H1 (cell line): ENCODE measurements at regions not wholly inside any gene's neighbourhood (a gene's known extent, or its start where the extent isn't known, plus 50 kb on each side); places are given as distances from the start of the nearest gene placed in this dataset.

Experiments used
- NRF1 ChIP-seq: IDR thresholded peaks from 2 replicates; pipeline ENCODE4 v1.6.1; 2011; ENCODE audit warnings: mild to moderate bottlenecking, low read depth, low read length, improper control_type of control experiment
- POLR2AphosphoS5 ChIP-seq: IDR thresholded peaks from 2 replicates; pipeline ENCODE4 v1.6.1; 2011; ENCODE audit warnings: low read depth, low read length
- USF2 ChIP-seq: IDR thresholded peaks from 2 replicates; pipeline ENCODE4 v1.6.1; 2011; ENCODE audit warnings: low read length, improper control_type of control experiment
- ZNF274 ChIP-seq: IDR thresholded peaks from 2 replicates; pipeline ENCODE4 v1.7.0; 2012; ENCODE audit warnings: low read length, borderline replicate concordance; ENCODE audit errors: extremely low read depth
- TF ChIP-seq, protein P1 (sequence below), 3 experiments: IDR thresholded peaks; 1 replicate in 2 of 3; 2 replicates in 1 of 3; pipeline versions ENCODE4 v1.5.1 to v1.6.1; 2011; ENCODE audit warnings: low read length in 3 of 3, mild to moderate bottlenecking in 3 of 3, inconsistent platforms in 2 of 3, low read depth in 1 of 3, moderate library complexity in 1 of 3; ENCODE audit not compliant: insufficient read depth in 1 of 3; ENCODE audit errors: control extremely low read depth in 1 of 3

DNA sequence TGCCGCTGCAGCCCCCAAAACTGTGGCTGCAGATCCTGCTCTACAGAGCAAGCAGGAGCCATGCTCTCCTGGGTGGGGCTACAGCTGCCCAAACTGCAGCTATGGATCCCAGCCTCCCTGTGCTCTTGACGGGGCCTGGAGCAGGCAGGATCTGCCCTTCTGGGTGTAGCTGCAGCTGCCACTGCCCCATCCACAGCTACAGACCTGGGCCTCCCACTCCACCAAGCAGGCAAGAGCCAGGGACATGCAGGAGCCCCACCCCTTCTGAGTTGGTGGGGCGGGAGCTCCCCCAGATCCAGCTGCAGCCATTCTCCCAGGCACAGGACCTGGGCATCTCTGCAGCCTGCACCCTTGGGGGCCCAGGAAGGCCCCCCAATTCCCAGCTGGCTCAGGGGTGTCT is 551.2 kb upstream of the CA10 start:
- TF ChIP-seq ZNF274, result no peak
- TF ChIP-seq, protein P1, sequence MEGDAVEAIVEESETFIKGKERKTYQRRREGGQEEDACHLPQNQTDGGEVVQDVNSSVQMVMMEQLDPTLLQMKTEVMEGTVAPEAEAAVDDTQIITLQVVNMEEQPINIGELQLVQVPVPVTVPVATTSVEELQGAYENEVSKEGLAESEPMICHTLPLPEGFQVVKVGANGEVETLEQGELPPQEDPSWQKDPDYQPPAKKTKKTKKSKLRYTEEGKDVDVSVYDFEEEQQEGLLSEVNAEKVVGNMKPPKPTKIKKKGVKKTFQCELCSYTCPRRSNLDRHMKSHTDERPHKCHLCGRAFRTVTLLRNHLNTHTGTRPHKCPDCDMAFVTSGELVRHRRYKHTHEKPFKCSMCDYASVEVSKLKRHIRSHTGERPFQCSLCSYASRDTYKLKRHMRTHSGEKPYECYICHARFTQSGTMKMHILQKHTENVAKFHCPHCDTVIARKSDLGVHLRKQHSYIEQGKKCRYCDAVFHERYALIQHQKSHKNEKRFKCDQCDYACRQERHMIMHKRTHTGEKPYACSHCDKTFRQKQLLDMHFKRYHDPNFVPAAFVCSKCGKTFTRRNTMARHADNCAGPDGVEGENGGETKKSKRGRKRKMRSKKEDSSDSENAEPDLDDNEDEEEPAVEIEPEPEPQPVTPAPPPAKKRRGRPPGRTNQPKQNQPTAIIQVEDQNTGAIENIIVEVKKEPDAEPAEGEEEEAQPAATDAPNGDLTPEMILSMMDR (IDR thresholded peaks at IDR 0.05; ENCODE audit: control extremely low read depth in 1 of 3, insufficient read depth in 1 of 3, low read depth in 1 of 3, low read length in 3 of 3), result no peak
- TF ChIP-seq NRF1, result no peak
- no peak for TF ChIP-seq USF2
- TF ChIP-seq POLR2AphosphoS5, result no peak
